Body of pancreas (tissue), 4 donors: ENCODE measurements at regions not wholly inside any gene's neighbourhood (a gene's known extent, or its start where the extent isn't known, plus 50 kb on each side); places are given as distances from the start of the nearest gene placed in this dataset.

Experiments
- ATAC-seq: fragments of 150-250 bp; one replicate; pipeline ENCODE4 v1.9.1; 2016
- DNase-seq, 4 donors: peaks; one replicate each; pipeline ENCODE4 v3.0.0-alpha.2; 2019
- H3K27ac ChIP-seq, 4 donors: fragments of 200-600 bp; sonication (generic); 1 replicate in 3 of 4; 2 replicates in 1 of 4; pipeline versions ENCODE4 v1.5.1 to v1.6.1; 2016 to 2019; ENCODE audit warnings: mild to moderate bottlenecking in 1 of 4, mixed read lengths in 1 of 4, moderate library complexity in 1 of 4
- H3K27me3 ChIP-seq, 2 donors: fragments of 200-600 bp; sonication (generic); one replicate each; pipeline ENCODE4 v1.6.0; 2016; ENCODE audit warnings: mild to moderate bottlenecking in 1 of 2
- H3K36me3 ChIP-seq, 2 donors: fragments of 200-600 bp; sonication (generic); replicated peaks in 1 of 2; 2 replicates each; pipeline ENCODE4 v1.5.1; 2016; ENCODE audit warnings: low read depth in 2 of 2; ENCODE audit not compliant: insufficient read depth in 1 of 2
- H3K4me1 ChIP-seq: fragments of 200-600 bp; sonication (generic); one replicate; pipeline ENCODE4 v1.6.0; 2016
- H3K4me3 ChIP-seq, 2 donors: fragments of 200-600 bp; sonication (generic); 1 replicate in 1 of 2; 2 replicates in 1 of 2; pipeline ENCODE4 v1.5.1; 2016 to 2019
- H3K9me3 ChIP-seq, 3 donors: fragments of 200-600 bp; sonication (generic); 1 replicate in 2 of 3; 2 replicates in 1 of 3; pipeline ENCODE4 v1.5.1; 2016
- POLR2A ChIP-seq, 3 donors: fragments of 450-650 bp; IDR thresholded peaks; one replicate each; pipeline ENCODE4 v1.6.1; 2016; ENCODE audit warnings: antibody characterized with exemption in 3 of 3, mild to moderate bottlenecking in 2 of 3
- WGBS, 2 donors: methylation state at CpG; one replicate each; pipeline ENCODE4 v1.1.5; 2017; 5-methylcytosine and 5-hydroxymethylcytosine counted together
- intact Hi-C: fragments of 100-400 bp; cut with DNase I; formaldehyde crosslinking; loops from one replicate; pipeline ENCODE4 v1.15.1; 2023
- TF ChIP-seq, protein P1 (sequence below), 7 experiments: fragments of 450-650 bp in 4 of 7; fragments of 200-600 bp in 3 of 7; sonication (generic) in 3 of 7; IDR thresholded peaks; one replicate each; pipeline ENCODE4 v1.5.1; 2016 to 2019; ENCODE audit warnings: antibody characterized with exemption in 7 of 7

DNA sequence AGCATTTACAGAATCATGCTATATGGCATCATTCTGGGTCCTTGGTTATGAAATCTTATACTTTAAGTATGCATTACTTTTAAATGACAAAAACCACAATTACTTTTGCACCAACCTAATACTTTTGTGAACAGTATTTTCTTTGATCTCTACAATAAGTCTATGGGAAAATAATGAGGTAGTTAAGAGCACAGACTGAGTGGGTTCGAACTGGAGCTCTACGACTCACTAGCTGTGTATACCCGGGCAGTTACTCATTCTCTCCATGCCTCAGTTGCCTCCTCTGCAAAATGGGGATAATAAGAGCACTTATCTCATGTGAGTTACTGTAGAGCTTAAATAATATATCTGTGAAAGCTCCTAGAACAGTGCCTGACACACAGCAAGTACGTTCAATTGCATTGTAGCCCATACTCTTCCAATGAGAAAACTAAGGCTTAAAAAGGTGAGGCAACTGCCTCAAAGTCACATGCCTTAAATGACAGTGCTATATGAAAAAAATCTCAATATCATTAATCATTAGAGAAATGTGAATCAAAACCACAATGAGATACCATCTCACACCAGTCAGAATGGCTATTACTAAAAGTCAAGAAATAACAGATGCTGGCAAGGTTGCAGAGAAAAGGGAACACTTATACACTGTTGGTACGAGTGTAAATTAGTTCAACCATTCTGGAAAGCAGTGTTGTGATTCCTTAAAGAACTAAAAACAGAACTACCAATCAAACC lies 151.5 kb downstream of the CHIC2 start:
- Histone ChIP-seq H3K9me3 (no peaks in the 10 kb centered on the region), H3K36me3 (no peaks in the 10 kb centered on the region)
- intact Hi-C loops, result no loop called here

DNA sequence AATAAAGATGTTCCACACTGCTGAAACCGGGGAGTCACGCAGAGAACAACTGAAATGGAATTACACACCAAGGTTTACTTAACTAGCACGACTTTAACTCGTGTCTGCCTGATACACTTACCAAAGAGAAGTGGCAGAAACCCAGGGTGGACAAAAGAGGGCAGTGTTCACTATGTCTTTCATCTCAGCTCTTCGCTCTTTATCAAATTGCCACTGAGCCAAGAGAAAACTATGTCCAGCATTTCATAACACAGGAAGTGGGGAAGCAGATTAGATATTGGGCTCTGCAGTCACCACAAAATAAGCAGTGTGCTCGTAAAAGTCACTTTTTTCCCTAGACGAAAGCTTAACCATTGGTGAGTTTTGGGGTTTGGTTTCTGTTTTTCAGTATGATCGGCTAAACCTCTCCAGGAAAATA lies 155.7 kb downstream of the CHIC2 start:
- Histone ChIP-seq H3K4me3 (no peak overlapping the region), H3K27ac (no peak overlapping the region), H3K4me1 (peaks cover 20% of the 10 kb centered on the region), H3K36me3 (no peaks in the 10 kb centered on the region), H3K9me3 (no peaks in the 10 kb centered on the region), H3K27me3 (no peaks in the 10 kb centered on the region)
- DNase-seq (peak; percentile 37 to 75 (median 62)), ATAC-seq (peak; percentile 93)
- 1 to 2% methylated on average over 8 of the region's 8 CpGs for WGBS, 2 donors
- intact Hi-C loops, result no loop called here
- no peak for TF ChIP-seq POLR2A (IDR thresholded peaks at IDR 0.05)
- TF ChIP-seq, protein P1, sequence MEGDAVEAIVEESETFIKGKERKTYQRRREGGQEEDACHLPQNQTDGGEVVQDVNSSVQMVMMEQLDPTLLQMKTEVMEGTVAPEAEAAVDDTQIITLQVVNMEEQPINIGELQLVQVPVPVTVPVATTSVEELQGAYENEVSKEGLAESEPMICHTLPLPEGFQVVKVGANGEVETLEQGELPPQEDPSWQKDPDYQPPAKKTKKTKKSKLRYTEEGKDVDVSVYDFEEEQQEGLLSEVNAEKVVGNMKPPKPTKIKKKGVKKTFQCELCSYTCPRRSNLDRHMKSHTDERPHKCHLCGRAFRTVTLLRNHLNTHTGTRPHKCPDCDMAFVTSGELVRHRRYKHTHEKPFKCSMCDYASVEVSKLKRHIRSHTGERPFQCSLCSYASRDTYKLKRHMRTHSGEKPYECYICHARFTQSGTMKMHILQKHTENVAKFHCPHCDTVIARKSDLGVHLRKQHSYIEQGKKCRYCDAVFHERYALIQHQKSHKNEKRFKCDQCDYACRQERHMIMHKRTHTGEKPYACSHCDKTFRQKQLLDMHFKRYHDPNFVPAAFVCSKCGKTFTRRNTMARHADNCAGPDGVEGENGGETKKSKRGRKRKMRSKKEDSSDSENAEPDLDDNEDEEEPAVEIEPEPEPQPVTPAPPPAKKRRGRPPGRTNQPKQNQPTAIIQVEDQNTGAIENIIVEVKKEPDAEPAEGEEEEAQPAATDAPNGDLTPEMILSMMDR (IDR thresholded peaks at IDR 0.05), result peak; percentile 13 to 89 (median 83)

More for the DNA sequence above, 151.5 kb downstream of the CHIC2 start:
- TF ChIP-seq POLR2A (IDR thresholded peaks at IDR 0.05), result no peak
- TF ChIP-seq, protein P1 (IDR thresholded peaks at IDR 0.05), result no peak
- Histone ChIP-seq H3K27me3 (no peaks in the 10 kb centered on the region), H3K4me3 (no peak overlapping the region), H3K27ac (no peak overlapping the region), H3K4me1 (peaks cover 12% of the 10 kb centered on the region)
- ATAC-seq (no peak), DNase-seq (no peak)
- 70 to 74% methylated on average over 5 of the region's 5 CpGs for WGBS, 2 donors

DNA sequence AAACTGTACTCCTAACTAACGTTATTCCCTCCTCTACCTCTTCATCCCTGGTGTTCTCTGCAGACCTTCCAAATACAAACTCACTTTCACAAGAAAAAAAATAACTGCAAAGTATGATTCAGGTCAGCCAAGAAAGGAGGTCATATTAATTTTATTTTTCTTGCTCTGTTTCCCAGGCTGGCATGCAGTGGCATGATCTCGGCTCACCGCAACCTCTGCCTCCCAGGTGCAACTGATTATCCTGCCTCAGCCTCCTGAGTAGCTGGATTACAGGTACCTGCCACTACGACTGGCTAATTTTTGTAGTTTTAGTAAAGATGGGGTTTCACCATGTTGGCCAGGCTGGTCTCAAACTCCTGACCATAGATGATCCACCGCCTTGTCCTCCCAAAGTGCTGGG lies 156.6 kb downstream of the CHIC2 start:
- no peak for ATAC-seq
- TF ChIP-seq POLR2A (IDR thresholded peaks at IDR 0.05), result no peak
- TF ChIP-seq, protein P1 (IDR thresholded peaks at IDR 0.05), result no peak
- no peak overlapping the region for H3K27ac ChIP-seq
- intact Hi-C loops, result no loop called here
- H3K9me3 ChIP-seq, result no peaks in the 10 kb centered on the region
- no peaks in the 10 kb centered on the region for H3K27me3 ChIP-seq
- 50 to 56% methylated on average over 5 of the region's 5 CpGs for WGBS, 2 donors
- DNase-seq, result no peak
- peaks cover 20% of the 10 kb centered on the region for H3K4me1 ChIP-seq
- no peak overlapping the region for H3K4me3 ChIP-seq
- H3K36me3 ChIP-seq, result no peaks in the 10 kb centered on the region

GRCh38 chr4:53906606-53907190 lies 157.7 kb downstream of the CHIC2 start:
- ATAC-seq (no peak), DNase-seq (no peak)
- intact Hi-C loops, result no loop called here
- WGBS, 2 donors, result 55 to 61% methylated on average over 6 of the region's 6 CpGs
- no peak for TF ChIP-seq POLR2A (IDR thresholded peaks at IDR 0.05)
- TF ChIP-seq, protein P1 (IDR thresholded peaks at IDR 0.05), result no peak
- Histone ChIP-seq H3K9me3 (no peaks in the 10 kb centered on the region), H3K27ac (no peak overlapping the region), H3K27me3 (no peaks in the 10 kb centered on the region), H3K4me1 (peaks cover 20% of the 10 kb centered on the region), H3K36me3 (no peaks in the 10 kb centered on the region), H3K4me3 (no peak overlapping the region)
